ENCODE measurements at regions not wholly inside any gene's neighbourhood (a gene's known extent, or its start where the extent isn't known, plus 50 kb on each side); places are given as distances from the start of the nearest gene placed in this dataset.

- TF ChIP-seq CTCF (conservative IDR thresholded peaks at IDR 0.05; ENCODE audit: low read depth, low read length) = no peak
- no peak for TF ChIP-seq EZH2 (IDR thresholded peaks at IDR 0.05; ENCODE audit: low read length, unreplicated experiment)
Observed at GRCh38 chr10:90327611-90328010, 530.2 kb downstream of the HTR7 start.
